ENCODE measurements at regions not wholly inside any gene's neighbourhood (a gene's known extent, or its start where the extent isn't known, plus 50 kb on each side); places are given as distances from the start of the nearest gene placed in this dataset.

GRCh38 chr2:198478361-198478760 is 674.0 kb downstream of the PLCL1 start:
- 62% methylated on average over 1 of the region's 1 CpG for WGBS
- DNase-seq (ENCODE audit: low spot score in 2 of 2): no peak
- H3K36me3 ChIP-seq: no peaks in the 10 kb centered on the region
- no peaks in the 10 kb centered on the region for H3K27me3 ChIP-seq
- H3K9me3 ChIP-seq: no peaks in the 10 kb centered on the region
- no peak overlapping the region for H3K27ac ChIP-seq
- no peak overlapping the region for H3K4me3 ChIP-seq
- H3K4me1 ChIP-seq: no peaks in the 10 kb centered on the region
- TF ChIP-seq POLR2AphosphoS5 (IDR thresholded peaks at IDR 0.05): no peak
- TF ChIP-seq POLR2A (IDR thresholded peaks at IDR 0.05): no peak
- no peak for TF ChIP-seq CTCF (IDR thresholded peaks at IDR 0.05)
- TF ChIP-seq EP300 (IDR thresholded peaks at IDR 0.05): no peak

GRCh38 chr2:198476007-198476406 is 671.6 kb downstream of the PLCL1 start:
- no peak for TF ChIP-seq POLR2AphosphoS5 (IDR thresholded peaks at IDR 0.05)
- no peak for TF ChIP-seq POLR2A (IDR thresholded peaks at IDR 0.05)
- no peak for TF ChIP-seq EP300 (IDR thresholded peaks at IDR 0.05)
- no peak for TF ChIP-seq CTCF (IDR thresholded peaks at IDR 0.05)
- H3K36me3 ChIP-seq: no peaks in the 10 kb centered on the region
- no peak for DNase-seq (ENCODE audit: low spot score in 2 of 2)
- H3K4me1 ChIP-seq: no peaks in the 10 kb centered on the region
- H3K4me3 ChIP-seq: no peak overlapping the region
- H3K27ac ChIP-seq: no peak overlapping the region
- no peaks in the 10 kb centered on the region for H3K9me3 ChIP-seq
- no peaks in the 10 kb centered on the region for H3K27me3 ChIP-seq
- WGBS: 53% methylated on average over 1 of the region's 1 CpG

- no peaks in the 10 kb centered on the region for H3K4me1 ChIP-seq
- H3K4me3 ChIP-seq: no peak overlapping the region
- TF ChIP-seq POLR2AphosphoS5 (IDR thresholded peaks at IDR 0.05) (no peak), POLR2A (IDR thresholded peaks at IDR 0.05) (no peak), CTCF (IDR thresholded peaks at IDR 0.05) (no peak), EP300 (IDR thresholded peaks at IDR 0.05) (no peak)
- no peaks in the 10 kb centered on the region for H3K9me3 ChIP-seq
- H3K36me3 ChIP-seq: no peaks in the 10 kb centered on the region
- H3K27me3 ChIP-seq: no peaks in the 10 kb centered on the region
- DNase-seq (ENCODE audit: low spot score in 2 of 2): no peak
- WGBS: 54% methylated on average over 2 of the region's 2 CpGs
- no peak overlapping the region for H3K27ac ChIP-seq
Observed at GRCh38 chr2:198471291-198471690, 666.9 kb downstream of the PLCL1 start.

- 90% methylated on average over 3 of the region's 3 CpGs for WGBS
- Histone ChIP-seq H3K27me3 (no peaks in the 10 kb centered on the region), H3K36me3 (no peaks in the 10 kb centered on the region), H3K9me3 (no peaks in the 10 kb centered on the region), H3K4me1 (no peaks in the 10 kb centered on the region), H3K4me3 (no peak overlapping the region), H3K27ac (no peak overlapping the region)
- TF ChIP-seq POLR2AphosphoS5 (IDR thresholded peaks at IDR 0.05) (no peak), CTCF (IDR thresholded peaks at IDR 0.05) (no peak), EP300 (IDR thresholded peaks at IDR 0.05) (no peak), POLR2A (IDR thresholded peaks at IDR 0.05) (no peak)
- DNase-seq (ENCODE audit: low spot score in 2 of 2): no peak
Observed at GRCh38 chr2:198468136-198468535, 663.7 kb downstream of the PLCL1 start.

GRCh38 chr2:198465970-198466369 is 661.6 kb downstream of the PLCL1 start:
- no peaks in the 10 kb centered on the region for H3K4me1 ChIP-seq
- H3K36me3 ChIP-seq: no peaks in the 10 kb centered on the region
- H3K27me3 ChIP-seq: no peaks in the 10 kb centered on the region
- H3K9me3 ChIP-seq: no peaks in the 10 kb centered on the region
- WGBS: 82% methylated on average over 6 of the region's 6 CpGs
- H3K27ac ChIP-seq: no peak overlapping the region
- no peak for DNase-seq (ENCODE audit: low spot score in 2 of 2)
- TF ChIP-seq POLR2A (IDR thresholded peaks at IDR 0.05) (no peak), CTCF (IDR thresholded peaks at IDR 0.05) (no peak)
- H3K4me3 ChIP-seq: no peak overlapping the region

Data from suprapubic skin (tissue), 4 donors.